Activated naive CD4-positive, alpha-beta T cell treated with Interleukin-2 at 50 U/mL for 16 hours (primary cell): ENCODE measurements at regions not wholly inside any gene's neighbourhood (a gene's known extent, or its start where the extent isn't known, plus 50 kb on each side); places are given as distances from the start of the nearest gene placed in this dataset.
A peak's percentile ranks its signal among the peaks of the same experiment; 100 is the strongest.

Experiments used
- DNase-seq: peaks from one replicate; pipeline ENCODE4 v3.0.0-alpha.2; 2020

DNA sequence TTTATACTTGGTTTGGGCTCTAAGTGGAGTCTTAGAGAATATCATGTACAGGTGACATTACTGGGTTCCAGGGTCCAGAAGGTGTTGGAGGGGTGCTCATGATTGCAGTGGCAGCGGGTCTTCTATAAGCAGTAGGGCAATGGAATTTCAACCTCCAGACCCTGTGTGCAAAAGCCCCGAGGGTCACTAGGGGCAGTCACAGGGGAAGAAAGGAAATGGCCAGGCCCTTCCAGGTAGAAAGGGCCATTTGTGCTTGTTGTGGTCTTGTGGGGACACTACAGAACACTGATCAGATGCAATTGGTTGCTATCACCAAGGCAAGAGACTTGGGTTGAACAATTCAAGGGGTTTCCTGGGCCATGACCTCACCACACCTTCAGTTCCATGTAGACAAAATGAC, 283.4 kb downstream of the GADD45G start:
- no peak for DNase-seq

- no peak for DNase-seq
Observed at GRCh38 chr9:89888677-89889076, 283.9 kb downstream of the GADD45G start.

- DNase-seq: no peak
Observed at GRCh38 chr9:89889865-89890264, 285.1 kb downstream of the GADD45G start.

DNA sequence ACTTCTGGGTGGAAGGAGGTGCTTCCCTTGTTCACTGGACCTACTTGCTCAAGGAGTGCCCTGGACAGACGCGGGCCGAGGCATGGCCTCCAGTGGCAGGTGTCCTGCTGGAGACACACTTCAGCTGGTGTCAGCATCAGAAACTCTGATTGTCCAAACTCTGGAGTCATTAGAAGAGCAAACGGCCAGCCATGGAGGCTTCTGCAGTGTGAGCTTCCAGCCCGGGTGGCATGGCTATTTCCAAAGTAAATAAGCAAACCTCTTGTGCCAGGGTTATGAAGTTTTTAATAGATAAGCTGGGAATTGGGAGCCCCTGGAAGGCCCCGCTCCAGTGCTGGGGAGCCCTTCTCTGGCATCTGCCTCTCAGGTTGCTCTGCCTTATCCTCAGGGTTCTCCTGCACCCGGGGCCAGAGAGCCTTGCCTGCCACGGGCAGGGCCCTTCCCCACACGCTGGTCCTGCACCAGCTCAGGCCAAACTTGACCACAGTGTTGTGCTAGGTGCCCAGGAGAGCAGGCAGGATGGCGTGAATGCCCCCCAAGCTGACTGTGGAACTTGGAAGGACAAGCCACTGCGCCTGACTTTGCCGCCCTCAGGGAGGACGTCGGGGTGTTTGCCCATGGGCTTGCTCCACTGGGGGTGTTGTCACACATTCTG, 285.6 kb downstream of the GADD45G start:
- no peak for DNase-seq

GRCh38 chr9:89891221-89891590, 286.4 kb downstream of the GADD45G start:
- no peak for DNase-seq

DNA sequence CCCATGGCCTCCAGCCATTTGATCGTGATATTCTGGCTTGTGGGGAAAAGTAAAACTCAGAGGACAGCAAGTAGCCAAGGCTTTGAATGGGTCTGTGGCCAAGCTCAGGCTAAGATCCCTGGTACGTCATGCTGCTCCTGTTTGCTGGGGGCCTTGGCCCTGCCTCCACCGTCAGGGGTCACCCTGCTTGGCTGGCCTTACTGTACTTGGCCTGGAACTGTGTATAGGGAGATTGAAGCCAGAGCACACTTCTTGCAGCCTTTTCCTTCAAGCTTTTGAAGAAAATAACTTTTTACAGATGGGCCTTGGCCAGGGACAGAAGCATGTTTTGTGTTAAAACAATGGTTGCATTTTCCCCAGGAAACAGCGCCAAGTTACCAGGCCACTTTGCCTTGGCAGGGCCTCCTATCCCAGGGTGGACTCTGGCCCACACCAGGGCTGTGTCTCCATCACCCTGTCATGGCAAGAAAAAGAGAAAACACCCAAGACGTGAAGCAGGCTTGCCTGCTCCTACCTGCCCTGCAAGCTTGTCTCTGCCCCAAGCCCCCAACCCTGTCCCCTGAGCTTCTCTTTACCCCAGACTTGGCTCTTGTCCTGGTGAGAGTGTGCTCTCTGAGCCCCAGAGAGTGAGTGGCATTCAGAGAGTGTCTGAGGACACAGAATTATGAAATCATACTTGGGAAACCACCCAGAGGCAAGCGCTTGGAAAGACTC, 286.9 kb downstream of the GADD45G start:
- no peak for DNase-seq

DNA sequence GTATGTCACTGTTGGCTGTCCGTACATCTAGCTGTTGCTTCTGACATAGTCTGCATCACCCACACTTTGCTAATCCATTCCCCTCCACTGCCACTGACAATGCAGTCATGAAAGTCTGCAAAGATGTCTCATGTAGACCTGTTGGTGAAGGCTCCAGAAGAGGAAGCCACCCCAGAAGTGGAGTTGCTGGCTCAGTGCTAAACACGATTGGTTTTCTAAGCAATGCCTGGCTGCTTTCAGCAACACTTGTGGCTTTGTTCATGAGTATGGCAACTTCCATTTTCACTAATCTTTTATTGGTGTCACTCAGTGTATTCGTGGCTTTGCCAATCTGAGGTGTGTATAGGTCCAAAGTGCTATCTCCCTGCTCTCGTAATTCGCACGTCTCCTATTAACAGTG, 288.1 kb downstream of the GADD45G start:
- no peak for DNase-seq

DNA sequence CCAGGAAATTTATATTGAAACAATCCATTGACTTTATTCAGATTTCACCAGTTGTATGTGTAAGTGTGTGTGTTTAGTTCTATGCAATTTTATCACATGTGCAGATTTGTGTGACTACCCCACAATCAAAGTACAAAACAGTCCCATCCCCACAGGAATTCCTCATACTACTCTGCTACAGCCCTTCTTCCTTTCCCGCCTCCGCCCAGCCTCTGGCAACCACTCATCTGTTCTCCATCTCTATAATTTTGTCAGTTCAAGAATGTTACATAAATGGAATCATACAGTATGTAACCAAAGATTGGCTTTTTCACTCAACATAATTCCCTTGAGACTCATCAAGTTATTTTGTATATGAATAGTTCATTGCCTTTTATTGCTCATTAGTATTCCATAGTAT, 289.1 kb downstream of the GADD45G start:
- no peak for DNase-seq

DNA sequence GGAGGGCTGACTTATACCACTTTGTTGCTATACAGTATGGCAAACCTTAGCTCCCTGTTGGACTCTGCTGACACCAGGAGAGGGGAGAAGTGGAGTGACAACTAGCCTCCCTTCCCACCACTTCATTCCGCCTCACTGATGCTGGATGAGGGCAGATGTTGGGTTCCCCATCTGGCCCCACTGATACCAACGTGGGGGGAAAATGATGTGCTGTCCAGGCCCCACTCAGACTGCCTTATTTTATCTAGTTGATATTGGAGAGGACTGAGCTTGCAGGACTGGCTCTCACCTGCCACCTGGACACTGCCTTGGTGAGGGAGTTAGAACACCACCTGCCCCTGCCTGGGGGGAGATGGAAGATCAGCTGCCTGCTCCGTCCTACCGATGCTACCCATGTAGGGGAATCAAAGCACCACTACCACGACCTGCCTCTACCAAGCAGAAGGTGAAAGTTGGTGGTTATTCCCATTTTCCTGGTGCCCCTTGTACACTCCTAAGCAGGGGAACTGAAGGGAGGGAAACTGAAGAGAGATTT, 292.1 kb downstream of the GADD45G start:
- no peak for DNase-seq

DNA sequence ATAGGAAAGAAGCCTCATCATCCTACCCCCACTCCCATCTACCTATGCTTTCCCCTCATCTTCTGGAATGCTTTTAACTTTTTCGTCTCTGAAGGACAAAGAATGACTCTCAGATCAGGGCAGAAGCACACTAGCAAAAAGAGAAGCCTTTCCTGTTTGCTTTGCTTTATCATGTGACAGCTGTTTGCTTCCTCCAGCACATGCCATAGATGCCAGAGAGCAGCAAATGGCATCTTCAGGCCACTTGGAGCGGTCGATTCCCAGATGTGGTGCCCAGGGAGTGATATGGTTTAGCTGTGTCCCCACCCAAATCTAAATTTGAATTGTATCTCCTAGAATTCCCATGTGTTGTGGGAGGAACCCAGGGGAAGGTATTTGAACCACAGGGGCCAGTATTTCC, 294.8 kb downstream of the GADD45G start:
- no peak for DNase-seq

- no peak for DNase-seq
Observed at GRCh38 chr9:89901920-89902319, 297.1 kb downstream of the GADD45G start.

- no peak for DNase-seq
Observed at GRCh38 chr9:89902450-89903140, 297.8 kb downstream of the GADD45G start.

- DNase-seq: no peak
Observed at GRCh38 chr9:89903141-89903475, 298.3 kb downstream of the GADD45G start.

GRCh38 chr9:89905606-89906338, 301.0 kb downstream of the GADD45G start:
- DNase-seq: no peak

DNA sequence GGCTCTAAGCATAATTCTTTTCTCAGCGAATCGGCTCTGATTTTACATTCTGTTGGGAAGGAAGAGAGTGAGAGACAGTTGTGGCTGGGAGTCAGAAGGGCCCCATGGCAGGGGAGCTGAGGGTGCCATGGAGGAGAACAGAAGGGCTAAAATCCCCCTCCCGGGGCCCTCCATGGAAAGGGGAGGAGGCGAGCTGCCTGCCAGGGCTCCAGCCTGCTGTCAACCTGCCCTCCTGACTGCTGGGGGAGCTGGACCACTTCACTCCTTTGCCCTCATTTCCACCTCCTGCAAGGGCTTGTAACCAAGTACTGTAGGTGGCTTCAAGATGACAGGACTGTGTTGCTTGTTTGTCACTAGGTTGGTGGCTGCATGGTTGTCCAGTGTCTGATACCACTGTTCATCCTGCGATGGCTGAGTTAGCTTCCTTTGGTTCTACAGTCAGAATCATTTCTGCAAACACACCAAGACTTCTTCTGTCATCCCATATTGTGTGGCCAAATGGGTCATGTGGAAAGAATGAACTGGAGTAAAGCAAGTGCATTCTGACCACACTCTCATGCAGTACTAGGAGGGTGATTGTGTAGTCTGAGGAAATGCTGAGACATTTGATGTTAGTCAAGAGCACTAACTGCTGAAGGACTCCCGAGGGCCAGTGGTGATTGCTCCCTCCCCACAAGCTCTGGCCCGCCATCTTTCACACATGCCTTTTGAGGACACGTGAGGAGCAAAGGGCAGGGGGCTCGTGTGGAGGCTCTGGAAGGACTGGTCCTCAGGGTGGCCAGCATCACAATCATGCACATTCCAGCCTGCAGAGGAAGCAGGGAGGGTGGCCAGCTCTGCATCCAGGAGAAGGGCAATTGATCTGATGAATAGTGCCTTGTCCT, 307.2 kb downstream of the GADD45G start:
- DNase-seq: no peak

DNA sequence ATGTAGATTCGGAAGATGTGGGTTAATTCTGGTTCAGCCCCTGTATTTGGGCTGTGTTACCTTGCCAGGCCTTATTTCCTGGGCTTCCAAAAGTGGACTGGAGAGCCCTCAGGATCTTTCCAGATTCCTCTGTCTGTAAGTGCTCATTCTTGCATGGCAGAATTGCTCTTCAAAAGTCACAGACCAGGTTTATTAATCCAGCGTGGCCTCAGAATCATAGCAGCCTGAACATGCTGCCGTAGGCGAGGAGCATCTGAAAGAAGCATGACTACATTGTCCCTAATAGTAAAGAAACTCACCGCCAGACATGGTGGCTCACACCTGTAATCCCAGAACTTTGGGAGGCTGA, 307.8 kb downstream of the GADD45G start:
- DNase-seq: no peak

- no peak for DNase-seq
Observed at GRCh38 chr9:89915187-89915586, 310.4 kb downstream of the GADD45G start.

- no peak for DNase-seq
Observed at GRCh38 chr9:89916001-89916597, 311.3 kb downstream of the GADD45G start.

GRCh38 chr9:89917861-89918260, 313.0 kb downstream of the GADD45G start:
- no peak for DNase-seq

- peak; percentile 35 for DNase-seq
Observed at GRCh38 chr9:89919171-89919681, 314.4 kb downstream of the GADD45G start.

DNA sequence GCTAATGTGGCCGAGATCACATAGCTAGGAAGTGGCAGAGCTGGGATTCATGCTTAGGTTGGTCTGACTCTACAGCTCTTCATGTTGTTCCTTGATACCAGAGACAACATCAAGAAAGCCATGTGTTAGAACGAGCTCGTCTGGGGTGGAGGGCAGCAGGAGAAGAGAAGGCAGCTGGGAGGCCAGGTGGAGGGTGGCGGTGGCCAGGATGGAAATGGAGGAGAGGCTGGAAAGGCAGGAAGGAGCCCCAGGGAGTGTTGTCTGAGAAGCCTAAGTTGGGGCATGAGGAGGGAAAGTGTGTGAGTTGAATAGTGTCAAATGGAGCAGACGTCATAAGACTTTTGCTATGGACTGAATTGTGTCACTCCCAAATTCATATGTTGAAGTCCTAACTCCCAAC, 315.3 kb downstream of the GADD45G start:
- DNase-seq: no peak

DNA sequence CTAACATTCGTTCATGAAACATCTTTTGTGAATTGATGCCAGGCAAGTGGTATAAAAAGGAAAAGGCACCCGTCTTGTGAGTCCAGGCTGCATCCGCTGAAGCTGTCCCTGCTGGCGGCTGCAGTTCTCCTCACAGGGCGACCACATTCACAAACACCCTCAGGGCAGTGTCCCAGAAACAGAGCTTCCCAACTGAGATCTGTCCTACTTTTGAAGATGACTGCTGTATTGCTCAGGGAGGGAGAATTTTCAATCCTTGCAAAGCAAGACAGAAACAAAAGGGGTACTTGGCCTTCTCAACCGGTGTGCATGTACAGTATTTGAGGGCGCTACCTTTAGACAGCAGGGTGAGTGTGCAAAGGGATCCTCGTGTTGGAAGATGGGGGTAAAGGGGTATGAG, 316.1 kb downstream of the GADD45G start:
- no peak for DNase-seq
